HG03039 (cell line): ENCODE measurements at regions not wholly inside any gene's neighbourhood (a gene's known extent, or its start where the extent isn't known, plus 50 kb on each side); places are given as distances from the start of the nearest gene placed in this dataset.

Source experiments
- ATAC-seq: cut with Tn5 transposase; IDR thresholded peaks from one replicate; pipeline ENCODE4 v1.9.1; 2021; ENCODE audit warnings: mild to moderate bottlenecking, moderate library complexity; ENCODE audit not compliant: unreplicated experiment

GRCh38 chr2:120453635-120453998 lies 107.7 kb downstream of the INHBB start:
- no peak for ATAC-seq

- ATAC-seq, result no peak
Observed at GRCh38 chr2:120454654-120455385, 108.9 kb downstream of the INHBB start.

- ATAC-seq, result no peak
Observed at GRCh38 chr2:120455390-120455789, 109.5 kb downstream of the INHBB start.

DNA sequence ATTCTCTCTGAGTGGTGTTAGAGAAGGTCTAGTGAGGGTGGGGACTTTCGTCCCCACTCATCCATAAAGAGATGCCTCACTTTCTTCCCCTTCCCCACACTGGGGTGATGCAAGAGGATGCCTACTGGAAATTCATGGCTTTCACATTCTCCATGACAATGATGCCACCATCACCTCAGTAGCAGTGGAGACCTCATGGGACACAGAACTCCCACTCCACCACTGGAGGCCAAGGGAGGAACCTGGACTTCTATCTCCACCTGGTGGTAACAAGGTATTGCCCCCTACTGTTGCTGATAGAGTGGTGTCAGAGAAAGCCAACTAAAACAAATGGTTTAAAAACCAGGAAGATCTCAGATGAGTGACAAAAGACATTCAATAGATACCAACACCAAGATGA lies 110.9 kb downstream of the INHBB start:
- no peak for ATAC-seq

DNA sequence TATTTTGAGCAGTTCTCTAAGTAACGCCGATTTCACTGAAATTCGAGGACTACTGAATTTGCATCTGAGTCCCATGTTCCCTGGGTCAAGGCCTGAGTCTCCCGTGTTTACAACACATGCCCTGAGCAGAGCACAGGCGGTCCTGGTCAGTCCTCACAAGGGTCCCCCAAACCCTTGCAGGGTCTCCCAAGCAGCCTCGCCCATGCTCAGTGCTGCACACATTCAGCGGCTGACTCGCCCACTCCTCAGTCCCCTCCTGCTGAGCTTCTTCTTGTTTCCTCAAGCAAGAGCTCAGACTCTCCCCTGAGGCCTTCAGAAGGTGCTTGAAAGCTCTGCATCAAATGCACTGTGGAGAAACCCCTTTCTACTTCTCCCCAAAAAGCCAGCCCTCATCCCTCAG lies 114.6 kb downstream of the INHBB start:
- no peak for ATAC-seq

- ATAC-seq, result no peak
Observed at GRCh38 chr2:120461092-120461491, 115.2 kb downstream of the INHBB start.

DNA sequence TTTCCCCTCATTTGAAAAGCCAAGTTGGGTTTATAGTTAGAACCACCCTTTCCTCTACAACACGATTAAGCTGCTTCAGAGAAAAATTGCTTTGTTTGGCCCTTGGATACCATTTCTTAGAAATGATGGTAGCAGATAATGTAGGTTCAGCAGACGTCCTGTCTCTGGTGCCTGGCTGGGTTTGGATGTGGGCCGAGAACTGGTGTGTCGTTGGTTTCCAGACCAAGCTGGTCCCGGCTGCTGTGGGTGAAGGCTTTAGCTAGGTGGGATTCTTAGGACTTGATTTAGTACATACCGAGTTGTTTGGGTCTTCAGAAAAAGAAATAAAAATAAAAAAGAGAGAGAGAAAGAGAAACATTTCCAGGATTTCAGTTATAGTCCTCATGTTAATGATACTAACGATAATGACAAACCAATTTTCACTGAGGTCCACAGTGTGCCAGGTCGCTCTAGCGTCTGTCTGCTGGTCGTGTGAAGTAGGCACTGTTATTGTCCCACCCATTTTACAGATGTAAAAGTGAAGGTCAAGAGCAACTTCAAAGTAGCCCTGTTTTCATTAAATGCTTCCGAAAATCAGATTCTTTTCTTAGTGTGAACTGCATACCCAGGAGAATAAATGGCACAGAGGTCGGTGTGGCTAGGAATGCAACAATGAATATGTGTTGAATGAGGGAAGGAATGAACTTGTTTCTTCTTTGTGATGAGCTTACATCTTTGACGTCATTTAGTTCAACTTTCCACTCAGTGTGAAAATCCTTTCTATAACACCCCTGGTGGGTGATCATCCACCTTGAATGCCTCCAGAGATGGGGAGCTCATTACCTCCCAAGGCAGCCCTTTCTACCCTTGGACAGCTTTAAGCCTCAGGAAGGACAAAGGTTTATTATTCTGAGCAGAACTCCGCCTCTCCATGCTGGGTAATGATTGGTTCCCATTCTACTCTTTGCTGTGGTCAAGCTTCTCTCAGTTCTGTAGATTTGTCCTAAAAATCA lies 115.9 kb downstream of the INHBB start:
- ATAC-seq, result no peak

- ATAC-seq, result no peak
Observed at GRCh38 chr2:120463527-120463926, 117.6 kb downstream of the INHBB start.

DNA sequence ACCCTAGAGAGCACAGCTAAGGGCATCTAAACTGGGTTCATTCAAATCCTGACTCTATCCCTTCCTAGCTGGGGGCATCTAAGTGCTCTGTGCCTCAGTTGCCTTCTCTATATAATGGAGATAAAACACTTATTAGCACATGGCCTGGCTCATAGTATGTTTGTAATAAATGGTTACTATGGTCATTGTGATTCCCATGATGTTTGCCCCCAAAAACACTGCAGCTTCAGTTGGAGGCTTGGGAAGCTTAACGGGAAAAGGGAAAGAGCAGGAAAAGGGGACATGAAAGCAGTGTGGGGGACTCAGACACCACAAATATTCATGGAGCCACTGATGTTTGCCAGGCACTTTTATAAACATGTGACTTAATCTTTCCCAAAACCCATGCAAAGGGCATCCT lies 118.1 kb downstream of the INHBB start:
- ATAC-seq, result no peak

- no peak for ATAC-seq
Observed at GRCh38 chr2:120464448-120464931, 118.6 kb downstream of the INHBB start.

GRCh38 chr2:120465012-120465700 lies 119.2 kb downstream of the INHBB start:
- ATAC-seq, result no peak

DNA sequence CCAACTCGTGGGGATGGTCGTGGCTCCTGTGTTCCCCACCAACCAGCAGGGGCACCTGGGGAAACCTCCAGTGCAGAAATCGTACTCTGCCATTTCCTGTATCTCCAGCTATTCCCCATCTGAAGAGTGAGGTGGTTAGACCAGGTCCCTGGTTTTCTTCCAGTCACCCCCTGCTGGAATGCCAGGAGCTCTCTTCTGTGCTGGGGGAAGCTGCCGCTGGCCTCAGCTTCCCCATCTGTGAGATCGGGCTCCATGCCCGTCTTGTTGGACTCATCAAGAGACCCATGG lies 119.7 kb downstream of the INHBB start:
- ATAC-seq, result no peak

- no peak for ATAC-seq
Observed at GRCh38 chr2:120465989-120466703, 120.2 kb downstream of the INHBB start.

- ATAC-seq, result no peak
Observed at GRCh38 chr2:120466704-120467054, 120.7 kb downstream of the INHBB start.

DNA sequence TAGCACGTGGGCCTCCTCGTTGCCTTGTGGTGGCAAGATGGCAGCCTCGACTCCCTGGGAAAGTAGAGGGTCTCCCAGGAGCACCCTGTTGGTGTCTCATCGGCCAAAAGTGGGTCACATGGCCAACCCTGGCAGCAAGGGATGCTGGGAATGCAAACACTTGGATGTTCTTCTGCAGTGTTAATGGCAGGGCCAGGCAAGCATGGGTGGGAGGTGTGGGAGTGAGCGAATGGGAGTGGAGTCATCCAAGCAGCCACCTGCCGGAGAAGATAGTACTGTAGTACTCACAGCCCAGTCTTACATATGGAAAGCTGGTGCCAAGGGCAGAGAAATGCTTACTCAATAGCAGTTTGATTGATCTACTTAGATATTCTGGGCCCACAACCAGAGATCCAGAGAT lies 122.2 kb downstream of the INHBB start:
- no peak for ATAC-seq

DNA sequence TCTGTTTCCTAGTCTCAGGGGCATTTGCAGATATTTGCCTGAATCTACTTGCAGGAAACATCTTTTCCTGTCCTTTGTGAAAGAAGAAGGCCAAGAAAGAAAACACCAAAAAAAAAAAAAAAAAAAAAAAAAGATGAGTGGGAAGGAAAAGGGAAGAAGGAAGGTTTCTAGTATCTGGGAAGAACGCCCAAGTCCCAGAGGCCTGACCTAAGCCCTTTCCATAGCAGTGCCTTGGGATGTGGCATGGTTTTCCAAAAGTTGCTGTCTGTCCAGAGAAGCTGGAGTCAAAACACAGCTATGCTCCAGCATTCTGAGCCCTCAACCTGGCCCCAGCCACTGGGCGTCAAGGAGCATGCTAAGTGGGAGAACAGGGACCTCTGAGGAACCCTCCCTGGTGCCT lies 123.5 kb downstream of the INHBB start:
- no peak for ATAC-seq

GRCh38 chr2:120470041-120470965 lies 124.4 kb downstream of the INHBB start:
- ATAC-seq, result no peak

GRCh38 chr2:120471166-120471565 lies 125.2 kb downstream of the INHBB start:
- no peak for ATAC-seq

DNA sequence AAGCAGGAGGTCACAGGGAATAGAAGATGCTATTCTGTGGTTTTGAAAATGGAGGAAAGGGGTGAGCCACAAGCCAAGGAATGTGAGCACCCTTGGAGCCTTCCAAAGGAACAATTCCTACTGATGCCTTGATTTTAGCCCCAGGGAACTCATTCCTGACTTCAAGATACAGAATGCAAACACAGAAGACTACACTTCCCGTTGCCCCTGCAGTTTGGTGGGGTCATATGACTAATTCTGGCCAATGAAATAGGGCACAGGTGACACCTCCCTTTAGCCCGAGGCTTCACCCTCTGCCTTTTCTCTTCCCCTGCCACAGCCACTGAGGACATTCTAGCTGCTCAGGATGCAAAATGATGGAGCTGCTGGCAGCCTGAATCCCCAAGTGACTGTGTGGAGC lies 126.1 kb downstream of the INHBB start:
- no peak for ATAC-seq

- ATAC-seq, result no peak
Observed at GRCh38 chr2:120472891-120473309, 127.0 kb downstream of the INHBB start.
